GM23338 (cell line): ENCODE measurements at regions not wholly inside any gene's neighbourhood (a gene's known extent, or its start where the extent isn't known, plus 50 kb on each side); places are given as distances from the start of the nearest gene placed in this dataset.

Experiments
- ATAC-seq: fragments of 200-7000 bp; cut with Tn5 transposase; 3 replicates; pipeline ENCODE4 v1.9.1; 2020
- DNase-seq: peaks from one replicate; pipeline ENCODE4 v3.0.0-alpha.2; 2015; ENCODE audit warnings: low spot score
- H2AFZ ChIP-seq: fragments of 200-600 bp; sonication (generic); 2 replicates; pipeline ENCODE4 v1.8.0; 2016; ENCODE audit warnings: antibody characterized with exemption, mild to moderate bottlenecking, moderate library complexity
- H3F3A ChIP-seq: fragments of 200-600 bp; sonication (generic); replicated peaks from 2 replicates; pipeline ENCODE4 v1.8.0; 2017; ENCODE audit warnings: antibody characterized with exemption, mixed run types, low read depth
- H3K27ac ChIP-seq: fragments of 200-600 bp; sonication (generic); 2 replicates; pipeline ENCODE4 v1.6.1; 2016; ENCODE audit warnings: low read depth
- H3K27me3 ChIP-seq: fragments of 200-600 bp; sonication (generic); 2 replicates; pipeline ENCODE4 v1.8.0; 2016; ENCODE audit warnings: mild to moderate bottlenecking, mixed run types, moderate library complexity; ENCODE audit not compliant: insufficient read depth
- H3K36me3 ChIP-seq: fragments of 200-600 bp; sonication (generic); 2 replicates; pipeline ENCODE4 v1.8.0; 2016; ENCODE audit warnings: mild to moderate bottlenecking; ENCODE audit not compliant: insufficient read depth
- H3K4me1 ChIP-seq: fragments of 200-600 bp; sonication (generic); 2 replicates; pipeline ENCODE4 v1.8.0; 2016; ENCODE audit warnings: mild to moderate bottlenecking, moderate library complexity; ENCODE audit not compliant: insufficient read depth
- H3K4me2 ChIP-seq: fragments of 200-600 bp; sonication (generic); 2 replicates; pipeline ENCODE4 v1.7.1; 2017; ENCODE audit warnings: mixed run types
- H3K4me3 ChIP-seq: fragments of 200-600 bp; sonication (generic); 2 replicates; pipeline ENCODE4 v1.6.1; 2016; ENCODE audit warnings: mixed run types
- H3K79me2 ChIP-seq: fragments of 200-600 bp; sonication (generic); replicated peaks from 2 replicates; pipeline ENCODE4 v1.8.0; 2017; ENCODE audit warnings: mild to moderate bottlenecking; ENCODE audit not compliant: insufficient read depth
- H3K9me2 ChIP-seq: fragments of 200-600 bp; sonication (generic); 2 replicates; pipeline ENCODE4 v1.8.0; 2017; ENCODE audit not compliant: insufficient read depth
- H4K20me1 ChIP-seq: fragments of 200-600 bp; sonication (generic); replicated peaks from 2 replicates; pipeline ENCODE4 v1.8.0; 2017; ENCODE audit warnings: mild to moderate bottlenecking; ENCODE audit not compliant: insufficient read depth
- H3K27ac Mint-ChIP-seq: 2 replicates; pipeline ENCODE4 v1.8.0; 2020; ENCODE audit warnings: inconsistent platforms, mild to moderate bottlenecking, moderate library complexity, mixed read lengths
- H3K27me3 Mint-ChIP-seq: 3 replicates; pipeline ENCODE4 v1.8.0; 2022; ENCODE audit warnings: low read depth, mild to moderate bottlenecking, moderate library complexity, mixed read lengths, inconsistent platforms; ENCODE audit not compliant: insufficient read depth, poor library complexity
- H3K36me3 Mint-ChIP-seq: 3 replicates; pipeline ENCODE4 v1.8.0; 2021; ENCODE audit warnings: low read depth, mild to moderate bottlenecking, inconsistent platforms, moderate library complexity, mixed read lengths
- H3K4me1 Mint-ChIP-seq: 3 replicates; pipeline ENCODE4 v1.8.0; 2020; ENCODE audit warnings: mild to moderate bottlenecking, inconsistent platforms, mixed read lengths
- H3K4me3 Mint-ChIP-seq: 3 replicates; pipeline ENCODE4 v1.8.0; 2021; ENCODE audit warnings: moderate library complexity, mild to moderate bottlenecking, inconsistent platforms, mixed read lengths
- H3K9me3 Mint-ChIP-seq: 3 replicates; pipeline ENCODE4 v1.8.0; 2020; ENCODE audit warnings: moderate library complexity, mild to moderate bottlenecking, inconsistent platforms, mixed read lengths
- CREB1 ChIP-seq: fragments of 250-450 bp; sonication (Bioruptor Pico); IDR thresholded peaks from 2 replicates; pipeline ENCODE4 v1.5.0; 2020; ENCODE audit warnings: low read depth, mild to moderate bottlenecking, moderate library complexity
- EZH2 ChIP-seq: fragments of 200-600 bp; sonication (generic); IDR thresholded peaks from one replicate; pipeline ENCODE4 v1.8.0; 2017; ENCODE audit warnings: antibody characterized with exemption, mild to moderate bottlenecking, low read depth; ENCODE audit not compliant: unreplicated experiment
- EZH2phosphoT487 ChIP-seq: fragments of 200-600 bp; sonication (generic); IDR thresholded peaks from one replicate; pipeline ENCODE4 v1.8.1; 2018; ENCODE audit warnings: antibody characterized with exemption; ENCODE audit not compliant: unreplicated experiment
- JUNB ChIP-seq: IDR thresholded peaks from one replicate; pipeline ENCODE4 v1.6.1; 2016; ENCODE audit warnings: antibody characterized with exemption; ENCODE audit not compliant: unreplicated experiment
- NANOG ChIP-seq: IDR thresholded peaks from 2 replicates; pipeline ENCODE4 v1.6.1; 2016; ENCODE audit warnings: antibody characterized with exemption, borderline replicate concordance
- POLR2AphosphoS5 ChIP-seq: IDR thresholded peaks from 2 replicates; pipeline ENCODE4 v1.6.1; 2016; ENCODE audit warnings: antibody characterized with exemption, low read depth
- STAT1 ChIP-seq: IDR thresholded peaks from one replicate; pipeline ENCODE4 v1.6.1; 2016; ENCODE audit warnings: antibody characterized with exemption; ENCODE audit not compliant: unreplicated experiment
- ZNF114 ChIP-seq: fragments of 250-450 bp; sonication (Bioruptor Pico); IDR thresholded peaks from 2 replicates; pipeline ENCODE4 v1.5.0; 2020; ENCODE audit warnings: mild to moderate bottlenecking, moderate library complexity
- ZNF331 ChIP-seq: fragments of 250-450 bp; sonication (Bioruptor Pico); IDR thresholded peaks from 2 replicates; pipeline ENCODE4 v1.5.0; 2020; ENCODE audit warnings: low read depth, mild to moderate bottlenecking, moderate library complexity
- TF ChIP-seq, protein P1 (sequence below): IDR thresholded peaks from one replicate; pipeline ENCODE4 v1.6.1; 2018; ENCODE audit warnings: antibody characterized with exemption; ENCODE audit not compliant: unreplicated experiment
- TF ChIP-seq, protein P2 (sequence below): fragments of 250-450 bp; sonication (Bioruptor Pico); IDR thresholded peaks from 2 replicates; pipeline ENCODE4 v1.5.0; 2020; ENCODE audit warnings: mild to moderate bottlenecking, moderate library complexity
- TF ChIP-seq, protein P3 (sequence below): IDR thresholded peaks from 2 replicates; pipeline ENCODE4 v1.6.1; 2016; ENCODE audit warnings: antibody characterized with exemption
- TF ChIP-seq, protein P4 (sequence below), 2 experiments: fragments of 200-600 bp in 1 of 2; sonication (generic) in 1 of 2; conservative IDR thresholded peaks; 2 replicates each; pipeline versions ENCODE4 v1.5.1 to v1.6.1; 2016 to 2017; ENCODE audit warnings: antibody characterized with exemption in 2 of 2, low read depth in 2 of 2, mild to moderate bottlenecking in 2 of 2, moderate library complexity in 1 of 2

DNA sequence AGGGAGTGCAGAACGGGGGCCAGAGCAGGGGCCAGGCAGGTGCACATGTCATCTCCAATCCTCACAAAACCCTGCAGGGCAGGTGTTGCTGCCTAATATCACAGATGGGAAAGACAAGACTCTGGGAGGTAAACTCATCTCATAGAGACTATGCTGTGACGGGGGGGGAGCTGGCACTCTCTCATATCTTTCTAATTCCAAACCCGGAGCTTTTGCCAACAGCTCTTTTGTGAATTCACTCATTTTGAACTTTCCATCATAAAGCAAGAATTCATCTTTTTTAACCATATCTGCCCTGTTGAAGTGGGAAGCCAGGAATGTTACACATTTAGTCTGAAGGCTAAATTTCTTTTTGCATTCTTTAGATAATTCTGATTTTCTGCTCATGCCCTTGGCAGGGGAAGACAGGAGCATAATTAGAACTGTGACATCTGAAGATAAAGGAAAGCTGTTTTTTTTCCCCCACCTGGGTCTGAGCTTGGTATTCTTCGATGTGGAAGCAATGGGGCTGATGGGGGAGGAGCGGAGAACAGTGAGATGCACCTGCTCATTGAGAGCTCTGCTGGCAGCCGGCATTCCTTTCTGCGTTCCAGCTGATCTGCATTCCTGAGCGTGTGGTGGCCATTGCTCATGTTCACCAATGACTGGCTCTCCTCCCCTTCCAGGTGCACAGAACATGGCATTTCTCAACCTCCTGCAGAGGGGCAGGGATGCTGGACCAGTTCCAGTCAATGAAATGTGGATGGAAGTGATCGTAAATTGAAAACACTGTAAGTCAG, 159.2 kb downstream of the NSG2 start (continued):
- TF ChIP-seq, protein P1, sequence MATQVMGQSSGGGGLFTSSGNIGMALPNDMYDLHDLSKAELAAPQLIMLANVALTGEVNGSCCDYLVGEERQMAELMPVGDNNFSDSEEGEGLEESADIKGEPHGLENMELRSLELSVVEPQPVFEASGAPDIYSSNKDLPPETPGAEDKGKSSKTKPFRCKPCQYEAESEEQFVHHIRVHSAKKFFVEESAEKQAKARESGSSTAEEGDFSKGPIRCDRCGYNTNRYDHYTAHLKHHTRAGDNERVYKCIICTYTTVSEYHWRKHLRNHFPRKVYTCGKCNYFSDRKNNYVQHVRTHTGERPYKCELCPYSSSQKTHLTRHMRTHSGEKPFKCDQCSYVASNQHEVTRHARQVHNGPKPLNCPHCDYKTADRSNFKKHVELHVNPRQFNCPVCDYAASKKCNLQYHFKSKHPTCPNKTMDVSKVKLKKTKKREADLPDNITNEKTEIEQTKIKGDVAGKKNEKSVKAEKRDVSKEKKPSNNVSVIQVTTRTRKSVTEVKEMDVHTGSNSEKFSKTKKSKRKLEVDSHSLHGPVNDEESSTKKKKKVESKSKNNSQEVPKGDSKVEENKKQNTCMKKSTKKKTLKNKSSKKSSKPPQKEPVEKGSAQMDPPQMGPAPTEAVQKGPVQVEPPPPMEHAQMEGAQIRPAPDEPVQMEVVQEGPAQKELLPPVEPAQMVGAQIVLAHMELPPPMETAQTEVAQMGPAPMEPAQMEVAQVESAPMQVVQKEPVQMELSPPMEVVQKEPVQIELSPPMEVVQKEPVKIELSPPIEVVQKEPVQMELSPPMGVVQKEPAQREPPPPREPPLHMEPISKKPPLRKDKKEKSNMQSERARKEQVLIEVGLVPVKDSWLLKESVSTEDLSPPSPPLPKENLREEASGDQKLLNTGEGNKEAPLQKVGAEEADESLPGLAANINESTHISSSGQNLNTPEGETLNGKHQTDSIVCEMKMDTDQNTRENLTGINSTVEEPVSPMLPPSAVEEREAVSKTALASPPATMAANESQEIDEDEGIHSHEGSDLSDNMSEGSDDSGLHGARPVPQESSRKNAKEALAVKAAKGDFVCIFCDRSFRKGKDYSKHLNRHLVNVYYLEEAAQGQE, result no peak

DNA sequence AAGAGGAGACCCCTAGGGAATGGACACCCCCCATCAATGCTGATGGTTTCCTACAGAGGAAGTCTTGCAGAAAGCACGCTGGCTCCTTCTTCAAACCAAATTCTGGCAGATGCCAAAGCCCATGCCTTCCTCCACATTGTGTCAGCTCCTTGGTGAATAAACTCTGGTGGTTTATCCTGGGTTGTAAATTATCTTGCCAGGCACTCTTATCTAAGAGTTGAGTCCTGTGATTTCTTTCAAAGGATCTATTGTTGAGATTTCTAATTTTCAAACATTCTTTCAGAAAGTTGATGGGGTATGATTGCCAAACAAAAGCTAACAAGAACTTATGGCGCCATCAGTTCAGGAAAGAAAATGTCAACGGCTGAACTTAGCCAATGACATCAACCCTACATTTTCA, 160.4 kb downstream of the NSG2 start:
- Histone ChIP-seq H2AFZ (no peak overlapping the region), H3K79me2 (no peaks in the 10 kb centered on the region), H3K4me1 (peaks cover 7% of the 10 kb centered on the region; the same call in 1 of the 2 replicates), H3K36me3 (no peaks in the 10 kb centered on the region), H3K9me2 (peaks cover 6% of the 10 kb centered on the region; the same call in 1 of the 2 replicates), H3K4me2 (no peak overlapping the region), H3K27me3 (no peaks in the 10 kb centered on the region), H4K20me1 (no peaks in the 10 kb centered on the region), H3F3A (no peaks in the 10 kb centered on the region), H3K27ac (no peak overlapping the region), H3K4me3 (no peak overlapping the region)
- no peak for ATAC-seq
- DNase-seq, result no peak
- Mint-ChIP-seq H3K4me3 (no peak overlapping the region), H3K27me3 (peaks cover 2% of the 10 kb centered on the region), H3K9me3 (no peaks in the 10 kb centered on the region), H3K27ac (no peak overlapping the region), H3K36me3 (no peaks in the 10 kb centered on the region), H3K4me1 (peaks cover 25% of the 10 kb centered on the region)
- TF ChIP-seq NANOG, result no peak
- TF ChIP-seq, protein P2, sequence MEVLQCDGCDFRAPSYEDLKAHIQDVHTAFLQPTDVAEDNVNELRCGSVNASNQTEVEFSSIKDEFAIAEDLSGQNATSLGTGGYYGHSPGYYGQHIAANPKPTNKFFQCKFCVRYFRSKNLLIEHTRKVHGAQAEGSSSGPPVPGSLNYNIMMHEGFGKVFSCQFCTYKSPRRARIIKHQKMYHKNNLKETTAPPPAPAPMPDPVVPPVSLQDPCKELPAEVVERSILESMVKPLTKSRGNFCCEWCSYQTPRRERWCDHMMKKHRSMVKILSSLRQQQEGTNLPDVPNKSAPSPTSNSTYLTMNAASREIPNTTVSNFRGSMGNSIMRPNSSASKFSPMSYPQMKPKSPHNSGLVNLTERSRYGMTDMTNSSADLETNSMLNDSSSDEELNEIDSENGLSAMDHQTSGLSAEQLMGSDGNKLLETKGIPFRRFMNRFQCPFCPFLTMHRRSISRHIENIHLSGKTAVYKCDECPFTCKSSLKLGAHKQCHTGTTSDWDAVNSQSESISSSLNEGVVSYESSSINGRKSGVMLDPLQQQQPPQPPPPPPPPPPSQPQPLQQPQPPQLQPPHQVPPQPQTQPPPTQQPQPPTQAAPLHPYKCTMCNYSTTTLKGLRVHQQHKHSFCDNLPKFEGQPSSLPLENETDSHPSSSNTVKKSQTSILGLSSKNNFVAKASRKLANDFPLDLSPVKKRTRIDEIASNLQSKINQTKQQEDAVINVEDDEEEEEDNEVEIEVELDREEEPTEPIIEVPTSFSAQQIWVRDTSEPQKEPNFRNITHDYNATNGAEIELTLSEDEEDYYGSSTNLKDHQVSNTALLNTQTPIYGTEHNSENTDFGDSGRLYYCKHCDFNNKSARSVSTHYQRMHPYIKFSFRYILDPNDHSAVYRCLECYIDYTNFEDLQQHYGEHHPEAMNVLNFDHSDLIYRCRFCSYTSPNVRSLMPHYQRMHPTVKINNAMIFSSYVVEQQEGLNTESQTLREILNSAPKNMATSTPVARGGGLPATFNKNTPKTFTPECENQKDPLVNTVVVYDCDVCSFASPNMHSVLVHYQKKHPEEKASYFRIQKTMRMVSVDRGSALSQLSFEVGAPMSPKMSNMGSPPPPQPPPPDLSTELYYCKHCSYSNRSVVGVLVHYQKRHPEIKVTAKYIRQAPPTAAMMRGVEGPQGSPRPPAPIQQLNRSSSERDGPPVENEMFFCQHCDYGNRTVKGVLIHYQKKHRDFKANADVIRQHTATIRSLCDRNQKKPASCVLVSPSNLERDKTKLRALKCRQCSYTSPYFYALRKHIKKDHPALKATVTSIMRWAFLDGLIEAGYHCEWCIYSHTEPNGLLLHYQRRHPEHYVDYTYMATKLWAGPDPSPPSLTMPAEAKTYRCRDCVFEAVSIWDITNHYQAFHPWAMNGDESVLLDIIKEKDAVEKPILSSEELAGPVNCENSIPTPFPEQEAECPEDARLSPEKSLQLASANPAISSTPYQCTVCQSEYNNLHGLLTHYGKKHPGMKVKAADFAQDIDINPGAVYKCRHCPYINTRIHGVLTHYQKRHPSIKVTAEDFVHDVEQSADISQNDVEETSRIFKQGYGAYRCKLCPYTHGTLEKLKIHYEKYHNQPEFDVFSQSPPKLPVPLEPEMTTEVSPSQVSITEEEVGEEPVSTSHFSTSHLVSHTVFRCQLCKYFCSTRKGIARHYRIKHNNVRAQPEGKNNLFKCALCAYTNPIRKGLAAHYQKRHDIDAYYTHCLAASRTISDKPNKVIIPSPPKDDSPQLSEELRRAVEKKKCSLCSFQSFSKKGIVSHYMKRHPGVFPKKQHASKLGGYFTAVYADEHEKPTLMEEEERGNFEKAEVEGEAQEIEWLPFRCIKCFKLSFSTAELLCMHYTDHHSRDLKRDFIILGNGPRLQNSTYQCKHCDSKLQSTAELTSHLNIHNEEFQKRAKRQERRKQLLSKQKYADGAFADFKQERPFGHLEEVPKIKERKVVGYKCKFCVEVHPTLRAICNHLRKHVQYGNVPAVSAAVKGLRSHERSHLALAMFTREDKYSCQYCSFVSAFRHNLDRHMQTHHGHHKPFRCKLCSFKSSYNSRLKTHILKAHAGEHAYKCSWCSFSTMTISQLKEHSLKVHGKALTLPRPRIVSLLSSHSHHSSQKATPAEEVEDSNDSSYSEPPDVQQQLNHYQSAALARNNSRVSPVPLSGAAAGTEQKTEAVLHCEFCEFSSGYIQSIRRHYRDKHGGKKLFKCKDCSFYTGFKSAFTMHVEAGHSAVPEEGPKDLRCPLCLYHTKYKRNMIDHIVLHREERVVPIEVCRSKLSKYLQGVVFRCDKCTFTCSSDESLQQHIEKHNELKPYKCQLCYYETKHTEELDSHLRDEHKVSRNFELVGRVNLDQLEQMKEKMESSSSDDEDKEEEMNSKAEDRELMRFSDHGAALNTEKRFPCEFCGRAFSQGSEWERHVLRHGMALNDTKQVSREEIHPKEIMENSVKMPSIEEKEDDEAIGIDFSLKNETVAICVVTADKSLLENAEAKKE (CRISPR knock-in tag), result no peak
- TF ChIP-seq CREB1 (CRISPR knock-in tag), result no peak
- TF ChIP-seq, protein P3, sequence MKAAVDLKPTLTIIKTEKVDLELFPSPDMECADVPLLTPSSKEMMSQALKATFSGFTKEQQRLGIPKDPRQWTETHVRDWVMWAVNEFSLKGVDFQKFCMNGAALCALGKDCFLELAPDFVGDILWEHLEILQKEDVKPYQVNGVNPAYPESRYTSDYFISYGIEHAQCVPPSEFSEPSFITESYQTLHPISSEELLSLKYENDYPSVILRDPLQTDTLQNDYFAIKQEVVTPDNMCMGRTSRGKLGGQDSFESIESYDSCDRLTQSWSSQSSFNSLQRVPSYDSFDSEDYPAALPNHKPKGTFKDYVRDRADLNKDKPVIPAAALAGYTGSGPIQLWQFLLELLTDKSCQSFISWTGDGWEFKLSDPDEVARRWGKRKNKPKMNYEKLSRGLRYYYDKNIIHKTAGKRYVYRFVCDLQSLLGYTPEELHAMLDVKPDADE, result no peak
- TF ChIP-seq EZH2, result no peak
- TF ChIP-seq ZNF114 (CRISPR knock-in tag), result no peak
- no peak for TF ChIP-seq STAT1
- no peak for TF ChIP-seq EZH2phosphoT487
- TF ChIP-seq, protein P4, sequence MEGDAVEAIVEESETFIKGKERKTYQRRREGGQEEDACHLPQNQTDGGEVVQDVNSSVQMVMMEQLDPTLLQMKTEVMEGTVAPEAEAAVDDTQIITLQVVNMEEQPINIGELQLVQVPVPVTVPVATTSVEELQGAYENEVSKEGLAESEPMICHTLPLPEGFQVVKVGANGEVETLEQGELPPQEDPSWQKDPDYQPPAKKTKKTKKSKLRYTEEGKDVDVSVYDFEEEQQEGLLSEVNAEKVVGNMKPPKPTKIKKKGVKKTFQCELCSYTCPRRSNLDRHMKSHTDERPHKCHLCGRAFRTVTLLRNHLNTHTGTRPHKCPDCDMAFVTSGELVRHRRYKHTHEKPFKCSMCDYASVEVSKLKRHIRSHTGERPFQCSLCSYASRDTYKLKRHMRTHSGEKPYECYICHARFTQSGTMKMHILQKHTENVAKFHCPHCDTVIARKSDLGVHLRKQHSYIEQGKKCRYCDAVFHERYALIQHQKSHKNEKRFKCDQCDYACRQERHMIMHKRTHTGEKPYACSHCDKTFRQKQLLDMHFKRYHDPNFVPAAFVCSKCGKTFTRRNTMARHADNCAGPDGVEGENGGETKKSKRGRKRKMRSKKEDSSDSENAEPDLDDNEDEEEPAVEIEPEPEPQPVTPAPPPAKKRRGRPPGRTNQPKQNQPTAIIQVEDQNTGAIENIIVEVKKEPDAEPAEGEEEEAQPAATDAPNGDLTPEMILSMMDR (conservative IDR thresholded peaks at IDR 0.05; ENCODE audit: low read depth in 2 of 2), result no peak
- no peak for TF ChIP-seq POLR2AphosphoS5
- TF ChIP-seq ZNF331, result no peak
- TF ChIP-seq JUNB, result no peak
